HEK293T (cell line): ENCODE measurements at regions not wholly inside any gene's neighbourhood (a gene's known extent, or its start where the extent isn't known, plus 50 kb on each side); places are given as distances from the start of the nearest gene placed in this dataset.

Experiments used
- BHLHE40 ChIP-seq: fragments of 450-650 bp; IDR thresholded peaks from 2 replicates; pipeline ENCODE4 v1.6.1; 2016; ENCODE audit warnings: mild to moderate bottlenecking, moderate library complexity, borderline replicate concordance
- FOXK2 ChIP-seq: fragments of 450-650 bp; IDR thresholded peaks from 2 replicates; pipeline ENCODE4 v1.6.1; 2016; ENCODE audit warnings: mild to moderate bottlenecking
- FOXM1 ChIP-seq: fragments of 450-650 bp; IDR thresholded peaks from 2 replicates; pipeline ENCODE4 v1.6.1; 2017; ENCODE audit warnings: mild to moderate bottlenecking, borderline replicate concordance
- L3MBTL2 ChIP-seq: fragments of 450-650 bp; conservative IDR thresholded peaks from 2 replicates; pipeline ENCODE4 v1.6.1; 2016; ENCODE audit warnings: mild to moderate bottlenecking
- LEF1 ChIP-seq: fragments of 450-650 bp; IDR thresholded peaks from 2 replicates; pipeline ENCODE4 v1.6.1; 2017; ENCODE audit warnings: mild to moderate bottlenecking, borderline replicate concordance
- SP1 ChIP-seq: fragments of 450-650 bp; IDR thresholded peaks from 2 replicates; pipeline ENCODE4 v1.6.1; 2017
- SUZ12 ChIP-seq: fragments of 450-650 bp; IDR thresholded peaks from 2 replicates; pipeline ENCODE4 v1.6.1; 2016; ENCODE audit warnings: mild to moderate bottlenecking

DNA sequence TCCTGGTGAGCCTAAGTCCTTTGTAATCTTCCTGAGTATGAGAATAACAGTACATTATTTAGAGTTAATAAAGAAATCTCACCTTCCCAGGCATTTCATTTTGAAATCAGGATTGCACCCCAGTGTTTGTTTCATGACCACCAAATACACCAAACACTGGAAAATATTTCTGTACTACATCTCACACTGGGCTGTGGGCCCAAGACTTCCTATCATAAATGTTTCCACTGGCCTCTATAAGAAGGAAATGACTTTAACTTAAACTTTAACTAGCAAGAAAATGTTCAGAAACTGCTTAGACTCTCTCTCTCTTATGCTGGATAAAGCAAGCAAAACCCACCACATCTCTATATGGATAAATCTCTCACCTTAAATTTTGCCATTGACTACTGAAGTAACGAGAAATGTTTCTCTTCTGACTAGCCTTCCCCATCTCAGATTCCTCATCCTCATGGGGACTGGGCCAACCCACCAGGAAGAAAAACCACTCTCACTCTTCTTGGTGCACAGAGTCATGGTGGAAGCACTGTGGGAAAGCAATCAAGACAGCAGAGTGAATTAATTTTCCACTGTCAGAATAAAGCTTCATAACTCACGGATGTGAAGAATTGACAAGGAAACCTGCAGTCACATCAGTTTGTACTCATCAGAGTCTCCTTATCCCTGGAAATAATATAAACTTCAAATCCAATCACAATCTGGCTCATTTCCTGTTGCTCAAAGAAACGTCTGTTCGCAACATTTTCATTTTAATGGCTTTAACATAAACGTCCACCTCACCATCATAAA is 859.6 kb downstream of the EPHA3 start:
- TF ChIP-seq SP1 (no peak), L3MBTL2 (no peak), FOXK2 (no peak), SUZ12 (no peak), LEF1 (no peak), FOXM1 (no peak), BHLHE40 (no peak)
